Right lobe of liver (tissue), 6 donors: ENCODE measurements at regions not wholly inside any gene's neighbourhood (a gene's known extent, or its start where the extent isn't known, plus 50 kb on each side); places are given as distances from the start of the nearest gene placed in this dataset.
A peak's percentile ranks its signal among the peaks of the same experiment; 100 is the strongest.

Experiments
- ATAC-seq, 4 donors: fragments of 200-7000 bp; cut with Tn5 transposase; one replicate each; pipeline ENCODE4 v1.9.1; 2020; ENCODE audit warnings: mild to moderate bottlenecking in 4 of 4, moderate library complexity in 4 of 4
- DNase-seq, 3 donors: peaks; one replicate each; pipeline ENCODE4 v3.0.0-alpha.2; 2020
- H3K27ac ChIP-seq, 3 donors: fragments of 200-600 bp; one replicate each; pipeline ENCODE4 v1.8.0; 2022
- H3K27me3 ChIP-seq, 2 donors: fragments of 200-600 bp; one replicate each; pipeline ENCODE4 v1.8.0; 2022
- H3K36me3 ChIP-seq, 4 donors: fragments of 200-600 bp; sonication (generic) in 1 of 4; one replicate each; pipeline versions ENCODE4 v1.5.1 to v1.8.0; 2017 to 2022; ENCODE audit warnings: control low read depth in 1 of 4
- H3K4me1 ChIP-seq, 4 donors: fragments of 200-600 bp; sonication (generic) in 1 of 4; one replicate each; pipeline versions ENCODE4 v1.5.1 to v1.8.0; 2017 to 2022; ENCODE audit warnings: control low read depth in 1 of 4
- H3K4me3 ChIP-seq, 3 donors: fragments of 200-600 bp; one replicate each; pipeline ENCODE4 v1.8.0; 2022
- H3K9me3 ChIP-seq, 4 donors: fragments of 200-600 bp; sonication (generic) in 1 of 4; one replicate each; pipeline versions ENCODE4 v1.5.1 to v1.8.0; 2017 to 2022; ENCODE audit warnings: control low read depth in 1 of 4
- CTCF ChIP-seq, 4 donors: fragments of 200-600 bp in 3 of 4; fragments of 450-650 bp in 1 of 4; IDR thresholded peaks; one replicate each; pipeline versions ENCODE4 v1.5.1 to v1.8.0; 2016 to 2022; ENCODE audit warnings: antibody characterized with exemption in 4 of 4, mild to moderate bottlenecking in 2 of 4
- POLR2A ChIP-seq: fragments of 450-650 bp; IDR thresholded peaks from one replicate; pipeline ENCODE4 v1.6.1; 2017; ENCODE audit warnings: antibody characterized with exemption, mild to moderate bottlenecking
- WGBS: methylation state at CpG from one replicate; pipeline ENCODE4 v1.1.6; 2018; ENCODE audit warnings: low coverage, low lambda C conversion rate; ENCODE audit not compliant: insufficient coverage; ENCODE audit errors: missing lambda C conversion rate; 5-methylcytosine and 5-hydroxymethylcytosine counted together
- intact Hi-C, 2 donors: fragments of 100-400 bp; cut with DNase I; formaldehyde crosslinking; loops; one replicate each; pipeline versions ENCODE4 v1.11.2 to v1.14.1; 2022
- donor health status: DM: no; HTN: yes; CAD: no.
- donor health status: DM: no; HTN: no; CAD: no.
- donor health status: DM: no; HTN: no; CAD: no.
- donor health status: DM: no; HTN: yes; CAD: no.
- donor health status: DM: no; HTN: yes; CAD: no.

- Histone ChIP-seq H3K27me3 (no peaks in the 10 kb centered on the region), H3K36me3 (no peaks in the 10 kb centered on the region), H3K4me1 (no peaks in the 10 kb centered on the region), H3K4me3 (no peak overlapping the region), H3K9me3 (no peaks in the 10 kb centered on the region), H3K27ac (no peak overlapping the region)
- TF ChIP-seq CTCF (IDR thresholded peaks at IDR 0.05) (no peak), POLR2A (no peak)
- DNase-seq, result no peak
- WGBS, result 68% methylated on average over 11 of the region's 13 CpGs
- ATAC-seq, result no peak
- intact Hi-C loops, result no loop called here
These were observed 102.9 kb downstream of the TEX26 start for GRCh38 chr13:31035185-31035965.

- H3K9me3 ChIP-seq, result no peaks in the 10 kb centered on the region
- no peak overlapping the region for H3K27ac ChIP-seq
- 76% methylated on average over 9 of the region's 13 CpGs for WGBS
- H3K4me3 ChIP-seq, result no peak overlapping the region
- H3K27me3 ChIP-seq, result no peaks in the 10 kb centered on the region
- no peaks in the 10 kb centered on the region for H3K36me3 ChIP-seq
- no peak for DNase-seq
- no peak for ATAC-seq
- TF ChIP-seq CTCF (IDR thresholded peaks at IDR 0.05) (no peak), POLR2A (no peak)
- intact Hi-C loops, result no loop called here
- no peaks in the 10 kb centered on the region for H3K4me1 ChIP-seq
These were observed 100.2 kb downstream of the TEX26 start for GRCh38 chr13:31032528-31033113.

- no peaks in the 10 kb centered on the region for H3K27me3 ChIP-seq
- no peak overlapping the region for H3K27ac ChIP-seq
- WGBS, result 61% methylated on average over 3 of the region's 6 CpGs
- DNase-seq (no peak), ATAC-seq (peak in 1 of 4 donors; percentile 24)
- TF ChIP-seq CTCF (IDR thresholded peaks at IDR 0.05), result no peak
- TF ChIP-seq POLR2A, result no peak
- no peaks in the 10 kb centered on the region for H3K4me1 ChIP-seq
- H3K4me3 ChIP-seq, result no peak overlapping the region
- H3K9me3 ChIP-seq, result no peaks in the 10 kb centered on the region
- no peaks in the 10 kb centered on the region for H3K36me3 ChIP-seq
- intact Hi-C loops, result no loop called here
These were observed 99.0 kb downstream of the TEX26 start for GRCh38 chr13:31031482-31031881.

GRCh38 chr13:31029102-31029501 lies 96.6 kb downstream of the TEX26 start:
- Histone ChIP-seq H3K4me3 (no peak overlapping the region), H3K9me3 (no peaks in the 10 kb centered on the region), H3K4me1 (no peaks in the 10 kb centered on the region), H3K36me3 (no peaks in the 10 kb centered on the region), H3K27me3 (no peaks in the 10 kb centered on the region), H3K27ac (no peak overlapping the region)
- intact Hi-C loops, result no loop called here
- ATAC-seq (no peak), DNase-seq (no peak)
- WGBS, result 70% methylated on average over 2 of the region's 8 CpGs
- TF ChIP-seq CTCF (IDR thresholded peaks at IDR 0.05), result no peak
